IMR-90 (cell line): ENCODE measurements at regions not wholly inside any gene's neighbourhood (a gene's known extent, or its start where the extent isn't known, plus 50 kb on each side); places are given as distances from the start of the nearest gene placed in this dataset.

Source experiments
- ATAC-seq: fragments of 200-7000 bp; cut with Tn5 transposase; 2 replicates; pipeline ENCODE4 v1.9.1; 2020; ENCODE audit warnings: low read depth, mild to moderate bottlenecking, moderate library complexity
- BruUV-seq: library from RNA; stranded (reverse); fragments of 400-500 nt; replicated peaks from 2 replicates; lab custom pipeline; 2021; lab: Mats Ljungman, UMichigan
- CTCF ChIA-PET: fragments of 300-600 bp; formaldehyde crosslinking; extraction: SDS; loops from one replicate; lab custom pipeline; 2021; ENCODE audit warnings: antibody characterized with exemption; lab: Yijun Ruan, JAX
- POLR2A ChIA-PET: fragments of 300-600 bp; sonication (Branson Sonifier 250); formaldehyde crosslinking; loops from one replicate; lab custom pipeline; 2022; ENCODE audit warnings: antibody characterized with exemption; ENCODE audit not compliant: unreplicated experiment; lab: Charles Lee
- DNase-seq: peaks from one replicate; pipeline ENCODE4 v3.0.0; 2013
- H2AFZ ChIP-seq: replicated peaks from 2 replicates; pipeline ENCODE3; 2013; ENCODE audit warnings: low read length, mild to moderate bottlenecking; ENCODE audit not compliant: poor library complexity
- H2AK5ac ChIP-seq: 2 replicates; pipeline ENCODE4 v1.6.1; 2013; ENCODE audit warnings: low read depth, low read length, inconsistent platforms
- H2AK9ac ChIP-seq: replicated peaks from 2 replicates; pipeline ENCODE3; 2013; ENCODE audit warnings: mild to moderate bottlenecking, low read depth, low read length, moderate library complexity; ENCODE audit not compliant: poor library complexity
- H2BK120ac ChIP-seq: 2 replicates; pipeline ENCODE4 v1.6.1; 2013; ENCODE audit warnings: low read depth, low read length, inconsistent platforms
- H2BK15ac ChIP-seq: 3 replicates; pipeline ENCODE4 v1.6.1; 2013; ENCODE audit warnings: low read depth, low read length, inconsistent platforms
- H2BK20ac ChIP-seq: 2 replicates; pipeline ENCODE4 v1.6.1; 2013; ENCODE audit warnings: low read depth, mild to moderate bottlenecking, inconsistent platforms, low read length, moderate library complexity
- H2BK5ac ChIP-seq: 2 replicates; pipeline ENCODE4 v1.6.1; 2013; ENCODE audit warnings: mild to moderate bottlenecking, low read depth, low read length, inconsistent platforms; ENCODE audit not compliant: poor library complexity, severe bottlenecking
- H3K14ac ChIP-seq: replicated peaks from 2 replicates; pipeline ENCODE4 v1.6.1; 2013; ENCODE audit warnings: low read depth, low read length, inconsistent platforms
- H3K18ac ChIP-seq: 2 replicates; pipeline ENCODE4 v1.6.1; 2013; ENCODE audit warnings: low read depth, low read length, control low read depth
- H3K23ac ChIP-seq: 2 replicates; pipeline ENCODE4 v1.6.1; 2013; ENCODE audit warnings: low read depth, low read length, inconsistent platforms
- H3K27ac ChIP-seq: 2 replicates; pipeline ENCODE4 v1.5.1; 2013; ENCODE audit warnings: mild to moderate bottlenecking, control low read depth, low read length; ENCODE audit not compliant: insufficient read depth
- H3K27me3 ChIP-seq: 2 replicates; pipeline ENCODE4 v1.6.1; 2013; ENCODE audit warnings: low read length; ENCODE audit not compliant: control insufficient read depth, insufficient read depth
- H3K36me3 ChIP-seq: 2 replicates; pipeline ENCODE4 v1.6.1; 2013; ENCODE audit warnings: low read length, mixed read lengths; ENCODE audit not compliant: control insufficient read depth, insufficient read depth
- H3K4ac ChIP-seq: 2 replicates; pipeline ENCODE4 v1.6.1; 2013; ENCODE audit warnings: low read depth, low read length, inconsistent platforms
- H3K4me1 ChIP-seq: 2 replicates; pipeline ENCODE4 v1.6.1; 2013; ENCODE audit warnings: low read length, mixed read lengths; ENCODE audit not compliant: control insufficient read depth, insufficient read depth
- H3K4me2 ChIP-seq: 2 replicates; pipeline ENCODE4 v1.6.1; 2013; ENCODE audit warnings: low read depth, mild to moderate bottlenecking, control low read depth, low read length, moderate library complexity
- H3K4me3 ChIP-seq: 2 replicates; pipeline ENCODE4 v1.5.1; 2013; ENCODE audit warnings: low read depth, mild to moderate bottlenecking, control low read depth, low read length, moderate library complexity; ENCODE audit not compliant: insufficient read depth
- H3K56ac ChIP-seq: 2 replicates; pipeline ENCODE4 v1.6.1; 2013; ENCODE audit warnings: low read length, inconsistent platforms; ENCODE audit not compliant: insufficient read depth; ENCODE audit errors: extremely low read depth
- H3K79me1 ChIP-seq, 2 experiments: 2 replicates each; pipeline ENCODE4 v1.6.1; 2013; ENCODE audit warnings: low read length in 2 of 2, inconsistent platforms in 1 of 2, low read depth in 1 of 2
- H3K9ac ChIP-seq: 2 replicates; pipeline ENCODE4 v1.6.1; 2013; ENCODE audit warnings: low read depth, low read length, control low read depth
- H3K9me1 ChIP-seq: 2 replicates; pipeline ENCODE4 v1.6.1; 2013; ENCODE audit warnings: low read length, inconsistent platforms; ENCODE audit not compliant: insufficient read depth
- H3K9me3 ChIP-seq: 2 replicates; pipeline ENCODE4 v1.6.1; 2013; ENCODE audit warnings: low read length; ENCODE audit not compliant: control insufficient read depth, insufficient read depth
- H4K20me1 ChIP-seq: 2 replicates; pipeline ENCODE4 v1.6.1; 2013; ENCODE audit warnings: low read length, inconsistent platforms; ENCODE audit not compliant: insufficient read depth
- H4K5ac ChIP-seq: 2 replicates; pipeline ENCODE4 v1.6.1; 2013; ENCODE audit warnings: mild to moderate bottlenecking, low read depth, low read length, control low read depth
- H4K8ac ChIP-seq, 2 experiments: 2 replicates each; pipeline ENCODE4 v1.6.1; 2013; ENCODE audit warnings: low read depth in 2 of 2, low read length in 2 of 2, control low read depth in 1 of 2, inconsistent platforms in 1 of 2
- H4K91ac ChIP-seq: 2 replicates; pipeline ENCODE4 v1.6.1; 2013; ENCODE audit warnings: low read depth, low read length, inconsistent platforms; ENCODE audit not compliant: insufficient read depth
- BHLHE40 ChIP-seq: fragments of 150-350 bp; IDR thresholded peaks from 2 replicates; pipeline ENCODE4 v1.6.1; 2016; ENCODE audit warnings: mild to moderate bottlenecking, low read depth, low read length
- CEBPB ChIP-seq: IDR thresholded peaks from 2 replicates; pipeline ENCODE4 v1.6.1; 2012; ENCODE audit warnings: low read depth, low read length, improper control_type of control experiment
- CHD1 ChIP-seq: IDR thresholded peaks from 2 replicates; pipeline ENCODE4 v1.6.1; 2012; ENCODE audit warnings: low read depth, low read length, improper control_type of control experiment
- ELK1 ChIP-seq: fragments of 150-350 bp; IDR thresholded peaks from 2 replicates; pipeline ENCODE4 v1.6.1; 2016; ENCODE audit warnings: low read depth, mild to moderate bottlenecking, low read length, moderate library complexity, borderline replicate concordance
- FOS ChIP-seq: fragments of 150-350 bp; IDR thresholded peaks from 2 replicates; pipeline ENCODE4 v1.6.1; 2016; ENCODE audit warnings: low read depth, low read length
- MAFK ChIP-seq: IDR thresholded peaks from 2 replicates; pipeline ENCODE4 v1.6.1; 2012; ENCODE audit warnings: low read depth, low read length, improper control_type of control experiment
- MAZ ChIP-seq: IDR thresholded peaks from 2 replicates; pipeline ENCODE4 v1.6.1; 2012; ENCODE audit warnings: low read depth, mild to moderate bottlenecking, low read length, improper control_type of control experiment, moderate library complexity, borderline replicate concordance
- MXI1 ChIP-seq: IDR thresholded peaks from 2 replicates; pipeline ENCODE4 v1.6.1; 2012; ENCODE audit warnings: low read depth, mild to moderate bottlenecking, low read length, moderate library complexity, borderline replicate concordance
- NFE2L2 ChIP-seq: fragments of 150-350 bp; IDR thresholded peaks from 2 replicates; pipeline ENCODE4 v1.6.1; 2016; ENCODE audit warnings: low read depth, mild to moderate bottlenecking, low read length
- POLR2A ChIP-seq: IDR thresholded peaks from 2 replicates; pipeline ENCODE4 v1.6.1; 2012; ENCODE audit warnings: mild to moderate bottlenecking, low read depth, low read length
- RAD21 ChIP-seq: IDR thresholded peaks from 2 replicates; pipeline ENCODE4 v1.6.1; 2012; ENCODE audit warnings: low read length, improper control_type of control experiment
- RCOR1 ChIP-seq: IDR thresholded peaks from 2 replicates; pipeline ENCODE4 v1.6.1; 2012; ENCODE audit warnings: mild to moderate bottlenecking, low read length, improper control_type of control experiment; ENCODE audit not compliant: insufficient replicate concordance
- RFX5 ChIP-seq: IDR thresholded peaks from 2 replicates; pipeline ENCODE4 v1.8.0; 2012; ENCODE audit warnings: low read depth, mild to moderate bottlenecking, low read length, moderate library complexity
- SMC3 ChIP-seq: fragments of 150-350 bp; IDR thresholded peaks from 2 replicates; pipeline ENCODE4 v1.6.1; 2016; ENCODE audit warnings: low read depth, mild to moderate bottlenecking, antibody characterized with exemption, low read length, moderate library complexity
- USF2 ChIP-seq: fragments of 150-350 bp; IDR thresholded peaks from 2 replicates; pipeline ENCODE4 v1.6.1; 2017; ENCODE audit warnings: mild to moderate bottlenecking, antibody characterized with exemption, low read length, low read depth
- WGBS, 2 experiments: methylation state at CpG; one replicate each; pipeline versions ENCODE4 v1.1.5 to v1.1.7; 2013; ENCODE audit warnings: missing lambda C conversion rate in 2 of 2; ENCODE audit not compliant: insufficient read length in 1 of 2; ENCODE audit errors: extremely low coverage in 2 of 2; 5-methylcytosine and 5-hydroxymethylcytosine counted together
- dilution Hi-C: fragments of 300-500 bp; cut with HindIII; formaldehyde crosslinking; loops from one replicate; pipeline ENCODE4 v1.14.3; 2018; ENCODE audit warnings: low sequenced_read_pairs; ENCODE audit not compliant: unreplicated experiment
- in situ Hi-C: fragments of 300-500 bp; cut with MboI; formaldehyde crosslinking; loops from 3 replicates; pipeline ENCODE4 v1.14.3; 2019; ENCODE audit warnings: low sequenced_read_pairs, inconsistent platforms, mixed read lengths
- intact Hi-C: fragments of 100-400 bp; cut with micrococcal nuclease; formaldehyde crosslinking; loops from 2 replicates; pipeline ENCODE4 v1.10.0; 2022
- TF ChIP-seq, protein P1 (sequence below): conservative IDR thresholded peaks from 2 replicates; pipeline ENCODE4 v1.5.1; 2012; ENCODE audit warnings: mild to moderate bottlenecking, low read depth, low read length, improper control_type of control experiment

- Histone ChIP-seq H3K27me3 (no peaks in the 10 kb centered on the region), H3K79me1 (no peaks in the 10 kb centered on the region), H3K4me1 (no peaks in the 10 kb centered on the region), H4K8ac (no peak overlapping the region), H2BK20ac (no peak overlapping the region), H3K36me3 (no peaks in the 10 kb centered on the region), H3K18ac (no peak overlapping the region), H4K5ac (no peak overlapping the region), H2BK5ac (no peak overlapping the region), H4K91ac (no peak overlapping the region), H2AK9ac (no peak overlapping the region), H2BK120ac (no peak overlapping the region), H2AFZ (no peak overlapping the region), H3K14ac (no peak overlapping the region), H3K4me2 (no peak overlapping the region), H3K27ac (no peak overlapping the region), H3K9me3 (peaks cover 4% of the 10 kb centered on the region; the same call in 1 of the 2 replicates), H2AK5ac (no peak overlapping the region), H4K20me1 (no peaks in the 10 kb centered on the region), H2BK15ac (no peak overlapping the region), H3K4ac (no peak overlapping the region), H3K4me3 (no peak overlapping the region), H3K9me1 (no peaks in the 10 kb centered on the region), H3K56ac (no peak overlapping the region), H3K23ac (no peak overlapping the region), H3K9ac (no peak overlapping the region)
- ChIA-PET CTCF (no interaction called here), POLR2A (interaction anchor here (0.6 kb wide), 1 partner anchor 484 kb away, joined by 16 read pairs; no protein-coding TSS in a partner anchor)
- in situ Hi-C loops: no loop called here
- TF ChIP-seq RFX5 (no peak), MAZ (no peak), RAD21 (no peak), MXI1 (no peak), FOS (no peak), CEBPB (no peak), USF2 (no peak), NFE2L2 (no peak), BHLHE40 (no peak), SMC3 (no peak), POLR2A (no peak), MAFK (no peak), CHD1 (no peak), RCOR1 (no peak), ELK1 (no peak)
- TF ChIP-seq, protein P1, sequence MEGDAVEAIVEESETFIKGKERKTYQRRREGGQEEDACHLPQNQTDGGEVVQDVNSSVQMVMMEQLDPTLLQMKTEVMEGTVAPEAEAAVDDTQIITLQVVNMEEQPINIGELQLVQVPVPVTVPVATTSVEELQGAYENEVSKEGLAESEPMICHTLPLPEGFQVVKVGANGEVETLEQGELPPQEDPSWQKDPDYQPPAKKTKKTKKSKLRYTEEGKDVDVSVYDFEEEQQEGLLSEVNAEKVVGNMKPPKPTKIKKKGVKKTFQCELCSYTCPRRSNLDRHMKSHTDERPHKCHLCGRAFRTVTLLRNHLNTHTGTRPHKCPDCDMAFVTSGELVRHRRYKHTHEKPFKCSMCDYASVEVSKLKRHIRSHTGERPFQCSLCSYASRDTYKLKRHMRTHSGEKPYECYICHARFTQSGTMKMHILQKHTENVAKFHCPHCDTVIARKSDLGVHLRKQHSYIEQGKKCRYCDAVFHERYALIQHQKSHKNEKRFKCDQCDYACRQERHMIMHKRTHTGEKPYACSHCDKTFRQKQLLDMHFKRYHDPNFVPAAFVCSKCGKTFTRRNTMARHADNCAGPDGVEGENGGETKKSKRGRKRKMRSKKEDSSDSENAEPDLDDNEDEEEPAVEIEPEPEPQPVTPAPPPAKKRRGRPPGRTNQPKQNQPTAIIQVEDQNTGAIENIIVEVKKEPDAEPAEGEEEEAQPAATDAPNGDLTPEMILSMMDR: no peak
- ATAC-seq (no peak), DNase-seq (no peak)
- WGBS, 2 experiments: no CpG with 5 or more reads among the region's 2 CpGs
- dilution Hi-C loops: no loop called here
- no TSS peak for BruUV-seq
- intact Hi-C loops: no loop called here
These were observed 428.8 kb upstream of the MAF start for GRCh38 chr16:80029381-80029630.
